8988T (cell line): ENCODE measurements at regions not wholly inside any gene's neighbourhood (a gene's known extent, or its start where the extent isn't known, plus 50 kb on each side); places are given as distances from the start of the nearest gene placed in this dataset.
"Not testable (repeated sequence)": the region's sequence is repeated elsewhere in the genome, so short reads cannot be mapped to it uniquely, and the experiment has no call there.

Experiments
- DNase-seq: peaks from one replicate; pipeline ENCODE4 v3.0.0; 2011

DNA sequence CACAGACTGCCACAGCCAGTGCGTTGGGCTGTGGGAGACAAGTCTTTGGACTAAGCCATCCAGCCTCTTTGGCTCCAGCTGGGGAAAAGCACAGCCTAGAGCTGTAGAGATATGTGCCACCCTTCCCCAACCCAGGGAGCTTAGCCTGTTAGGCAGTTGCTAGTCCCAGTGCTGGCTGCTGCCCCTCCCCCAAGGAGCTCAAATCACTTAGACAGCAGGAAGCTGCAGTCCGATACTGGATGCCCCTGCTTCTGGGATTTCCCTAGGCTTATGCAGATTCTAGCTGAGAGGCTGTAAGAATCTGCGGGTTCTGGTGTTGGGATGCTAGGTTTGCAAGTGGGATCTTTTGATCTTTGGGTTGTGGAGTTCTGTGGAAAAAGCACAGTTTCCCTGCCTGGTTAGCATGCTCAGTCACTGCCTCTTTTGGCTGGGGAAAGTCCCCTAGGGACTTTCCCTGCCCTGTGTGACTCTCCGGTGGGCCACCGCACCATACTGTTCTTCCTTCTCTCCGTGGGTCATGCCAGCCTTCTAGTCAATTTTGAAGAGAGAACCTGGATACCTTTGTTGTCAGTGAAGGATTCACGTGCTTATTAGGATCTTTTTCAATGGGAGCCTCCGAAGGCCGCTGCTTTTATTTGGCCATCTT, 792.0 kb downstream of the KCNA4 start:
- DNase-seq: no peak

DNA sequence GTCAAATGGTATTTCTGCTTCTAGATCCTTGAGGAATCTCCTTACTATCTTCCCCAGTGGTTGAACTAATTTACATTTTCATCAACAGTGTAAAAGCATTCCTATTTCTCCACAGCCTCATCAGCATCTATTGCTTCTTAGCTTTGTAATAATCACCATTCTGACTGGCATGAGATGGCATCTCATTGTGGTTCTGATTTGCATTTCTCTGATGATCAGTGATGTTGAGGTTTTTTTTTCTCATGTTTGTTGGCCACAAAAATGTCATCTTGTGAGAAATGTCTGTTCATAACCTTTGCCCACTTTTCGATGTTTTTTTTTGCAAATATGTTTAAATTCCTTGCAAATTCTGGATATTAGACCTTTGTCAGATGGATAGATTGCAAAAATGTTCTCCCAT, 797.3 kb downstream of the KCNA4 start:
- DNase-seq: not testable (repeated sequence)

GRCh38 chr11:29217901-29218300, 798.9 kb downstream of the KCNA4 start:
- DNase-seq: no peak

- no peak for DNase-seq
These were observed 802.0 kb downstream of the KCNA4 start for GRCh38 chr11:29214833-29215232.

- no peak for DNase-seq
These were observed 805.6 kb downstream of the KCNA4 start for GRCh38 chr11:29211202-29211601.

GRCh38 chr11:29210426-29210825, 806.4 kb downstream of the KCNA4 start:
- no peak for DNase-seq

GRCh38 chr11:29208117-29208516, 808.7 kb downstream of the KCNA4 start:
- no peak for DNase-seq

DNA sequence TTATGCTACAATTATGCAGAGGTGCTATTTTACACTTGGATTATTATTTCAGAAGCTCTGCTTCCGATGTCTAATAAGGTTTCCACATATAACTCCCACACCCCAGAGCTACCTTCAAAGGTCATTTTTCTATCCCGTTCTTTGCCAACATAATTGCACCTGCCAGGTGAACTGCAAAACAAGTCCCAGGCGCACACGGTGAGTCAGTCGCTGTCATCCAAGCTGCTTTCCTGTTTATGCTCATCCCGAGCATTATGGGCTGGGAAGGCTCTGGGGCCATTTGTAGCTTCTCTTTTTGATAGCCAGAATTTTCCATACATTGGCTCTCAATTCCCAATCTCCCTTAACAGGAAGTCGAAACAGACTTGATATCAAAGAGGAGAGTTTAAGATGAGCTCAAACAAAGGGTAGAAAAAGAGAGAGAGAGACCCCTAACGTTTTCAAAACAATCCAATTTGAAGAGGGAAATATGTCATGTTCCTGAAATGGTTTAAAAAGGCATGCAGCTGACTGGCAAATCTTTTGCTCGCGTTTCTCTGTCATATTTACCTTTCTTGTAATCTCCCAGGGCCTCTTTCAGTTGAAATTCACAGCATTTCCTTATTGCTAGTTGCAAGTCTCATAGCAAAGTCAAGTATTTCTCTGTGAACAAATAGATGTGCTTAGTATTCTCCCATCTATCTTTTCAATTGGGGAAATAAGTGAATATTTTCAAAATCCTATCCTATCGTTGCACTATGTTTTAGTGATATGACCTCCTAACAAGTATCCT, 815.9 kb downstream of the KCNA4 start:
- DNase-seq: no peak

DNA sequence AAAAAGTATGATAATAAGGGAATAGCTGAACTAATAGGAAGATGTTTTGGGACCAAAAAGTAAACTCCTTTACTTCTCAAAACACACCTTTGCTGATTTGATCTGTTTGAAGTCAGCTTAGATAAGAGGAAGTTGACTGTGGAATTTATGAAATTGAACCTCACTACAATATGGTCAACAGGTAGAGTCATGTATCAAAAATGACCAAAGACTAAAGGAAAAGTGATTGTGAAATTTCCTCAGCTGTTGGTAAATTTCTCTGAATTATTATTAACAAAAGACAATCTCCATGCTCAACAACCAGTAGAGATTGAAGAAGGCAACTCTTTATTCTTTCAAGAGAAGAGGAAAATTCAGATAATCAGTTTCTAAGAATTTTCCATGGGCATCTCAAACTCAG, 826.5 kb downstream of the KCNA4 start:
- no peak for DNase-seq

DNA sequence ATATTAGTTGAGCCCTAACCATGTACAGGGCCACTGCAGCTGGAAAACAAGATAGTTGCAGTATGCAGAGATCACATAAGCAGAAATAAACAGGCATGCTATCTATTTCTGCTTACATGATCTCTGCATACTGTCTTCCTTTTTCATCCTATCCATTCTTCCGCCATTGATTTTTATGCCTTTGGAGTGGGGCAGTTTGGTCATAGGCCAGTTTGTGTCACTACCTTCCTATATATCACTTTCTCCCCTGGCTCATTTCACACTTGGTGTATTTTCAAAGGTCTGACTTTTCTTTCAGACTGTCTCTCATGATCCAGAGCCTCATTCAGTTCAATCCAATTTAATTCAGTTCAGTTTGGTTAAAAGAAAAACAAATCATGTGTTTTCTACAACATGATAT, 829.6 kb downstream of the KCNA4 start:
- no peak for DNase-seq

DNA sequence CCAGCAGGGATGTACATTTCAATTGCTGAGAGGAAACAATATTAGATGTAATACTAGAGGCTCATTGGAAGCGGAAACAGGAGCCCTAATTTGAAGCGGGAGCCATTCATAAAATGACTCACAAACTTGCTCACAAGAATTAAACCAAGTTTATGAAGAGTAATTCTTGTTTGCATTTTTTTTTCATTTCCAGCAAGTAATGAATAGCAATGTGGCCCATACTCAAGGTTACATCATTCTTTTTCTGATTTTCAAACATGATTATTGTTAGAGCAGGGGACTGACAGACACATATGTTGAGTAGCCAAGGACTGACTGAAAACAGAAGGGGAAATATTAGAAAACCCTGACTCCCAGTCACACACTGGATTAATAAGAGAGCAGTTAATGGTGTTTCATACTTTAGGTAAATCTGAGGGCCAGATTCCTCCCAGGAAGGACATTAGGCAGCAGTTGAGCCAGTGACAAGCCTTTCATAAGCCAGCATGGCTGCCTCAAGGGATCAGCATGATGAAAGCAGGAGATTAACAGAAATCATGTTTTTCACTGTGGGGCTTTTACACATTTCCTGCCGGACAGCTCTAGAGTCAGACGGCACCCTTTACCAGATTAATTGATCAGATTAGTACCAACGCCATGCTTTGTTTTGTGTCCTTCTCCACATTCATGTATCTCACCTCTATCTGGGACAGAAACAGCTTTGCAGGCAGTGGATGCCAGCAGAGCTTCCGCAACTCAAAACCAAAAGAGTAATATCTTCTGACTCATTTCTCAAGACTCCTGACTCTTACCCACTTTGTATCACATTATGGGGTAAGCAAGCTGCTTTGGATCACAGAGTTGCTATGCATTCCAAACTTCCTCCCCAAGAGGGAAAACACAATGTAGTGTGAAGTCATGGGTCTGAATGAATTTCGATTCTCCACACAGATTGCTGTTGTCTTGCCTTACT, 831.6 kb downstream of the KCNA4 start:
- no peak for DNase-seq

DNA sequence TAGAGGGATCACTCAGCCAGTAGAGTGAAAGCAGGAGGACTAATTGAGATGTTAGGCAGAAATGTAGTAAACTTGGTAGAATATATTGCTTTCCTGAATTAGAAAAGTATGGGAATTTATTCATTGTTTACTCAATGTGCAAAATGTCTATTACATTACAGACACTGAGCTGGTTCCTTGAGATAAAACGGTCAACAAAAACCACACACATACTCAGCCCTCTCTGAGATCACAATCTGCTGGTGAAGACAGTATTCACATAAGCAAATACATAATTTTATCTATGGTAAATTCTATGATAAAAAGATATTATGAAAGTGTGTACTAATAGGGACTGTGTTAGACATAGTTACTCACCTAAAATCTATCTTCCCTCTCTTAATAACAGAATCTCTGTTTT, 833.5 kb downstream of the KCNA4 start:
- no peak for DNase-seq

GRCh38 chr11:29173660-29174062, 843.2 kb downstream of the KCNA4 start:
- DNase-seq: no peak

GRCh38 chr11:29171360-29171950, 845.4 kb downstream of the KCNA4 start:
- DNase-seq: no peak

DNA sequence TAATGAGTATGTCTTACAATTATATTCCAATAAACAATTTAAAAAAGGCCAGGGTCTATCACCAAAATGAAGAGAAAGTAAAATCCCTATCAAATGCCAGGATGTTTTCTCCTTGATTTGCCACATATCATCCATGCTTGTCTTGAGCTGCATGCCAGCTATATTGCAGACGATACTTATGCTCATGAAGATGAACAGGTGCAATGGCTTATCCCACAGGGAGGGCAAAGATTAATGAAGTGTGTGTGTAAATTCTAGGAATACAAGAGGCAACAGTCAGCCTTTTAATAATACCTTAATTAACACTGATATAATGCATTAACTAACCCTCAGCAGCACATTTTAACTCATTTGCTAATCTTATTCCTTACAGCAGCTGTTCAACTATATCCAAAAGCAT, 850.5 kb downstream of the KCNA4 start:
- no peak for DNase-seq

DNA sequence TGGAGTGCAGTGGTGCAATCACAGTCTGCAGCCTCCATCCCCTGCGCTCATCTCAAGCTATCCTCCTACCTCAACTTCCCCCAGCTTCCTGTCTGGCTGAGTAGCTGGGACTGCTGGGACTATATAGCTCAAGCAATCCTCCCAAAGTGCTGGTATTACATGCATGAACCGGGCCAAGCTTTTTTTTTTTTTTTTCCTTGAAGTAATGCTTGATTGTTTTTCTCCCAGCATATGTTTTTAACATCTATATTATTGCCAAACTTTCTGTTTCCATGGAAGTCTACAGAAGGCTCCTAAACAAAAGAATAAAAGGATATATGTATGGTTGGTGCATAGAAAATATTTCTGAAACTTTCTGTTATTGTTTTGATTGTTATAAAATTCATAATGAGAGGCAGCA, 853.6 kb downstream of the KCNA4 start:
- no peak for DNase-seq

- no peak for DNase-seq
These were observed 854.3 kb downstream of the KCNA4 start for GRCh38 chr11:29162491-29162890.

- DNase-seq: no peak
These were observed 855.6 kb downstream of the KCNA4 start for GRCh38 chr11:29161191-29161590.

DNA sequence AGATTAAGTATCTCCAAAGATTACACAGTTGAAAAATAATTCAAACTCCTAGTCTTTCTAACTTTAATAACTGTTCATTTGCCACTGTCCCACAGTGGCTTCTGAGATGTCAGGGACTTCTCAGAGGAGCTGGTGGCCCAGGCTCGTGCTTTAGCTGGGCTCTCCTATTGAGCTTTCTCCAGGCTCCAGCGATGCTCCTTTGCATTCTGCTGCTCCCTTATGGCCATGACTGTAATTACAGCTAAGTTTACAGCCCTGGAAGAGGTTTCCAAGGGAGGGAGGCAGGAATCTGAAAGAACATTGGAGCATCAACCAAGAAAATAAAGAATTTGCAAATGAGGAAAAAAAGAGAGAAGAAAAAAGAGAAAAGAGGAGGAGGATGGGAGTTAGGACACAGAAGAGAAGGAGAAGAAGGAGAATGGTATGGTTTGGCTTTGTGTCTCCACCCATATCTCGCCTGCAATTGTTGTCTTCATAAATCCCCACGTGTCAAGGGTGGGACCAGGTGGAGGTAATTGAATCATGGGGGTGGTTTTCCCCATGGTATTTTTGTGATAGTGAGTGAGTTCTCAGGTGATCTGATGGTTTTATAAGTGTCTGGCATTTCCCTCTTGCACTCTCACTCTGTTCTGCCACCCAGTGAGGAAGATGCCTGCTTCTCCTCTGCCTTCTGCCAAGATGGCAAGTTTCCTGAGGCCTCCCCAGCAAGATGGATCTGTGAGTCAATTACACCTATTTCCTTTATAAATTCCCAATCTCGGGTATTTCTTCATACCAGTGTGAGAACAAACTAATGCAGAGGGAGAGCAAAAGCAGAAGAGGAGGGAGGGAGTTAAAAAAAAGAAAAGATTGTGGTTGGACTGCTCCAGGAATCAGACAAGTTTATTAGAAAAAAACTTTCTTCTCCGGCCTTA, 857.0 kb downstream of the KCNA4 start:
- DNase-seq: no peak

DNA sequence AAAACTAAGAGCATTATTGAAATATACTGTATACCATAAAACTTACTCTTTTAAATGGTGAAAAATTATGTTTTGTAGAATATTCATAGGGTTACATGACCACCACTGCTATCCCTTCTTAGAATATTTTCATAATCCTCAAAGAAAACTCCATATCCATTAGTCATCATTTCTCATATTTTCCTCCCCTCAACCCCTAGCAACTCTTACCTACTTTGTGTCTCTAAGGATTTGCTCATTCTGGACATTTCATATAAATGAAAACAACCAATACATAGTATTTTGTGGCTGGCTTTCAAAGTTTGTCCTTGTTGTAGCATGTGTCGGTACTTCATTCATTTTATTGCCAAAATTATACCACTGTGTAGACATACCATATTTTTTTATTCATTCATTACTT, 863.8 kb downstream of the KCNA4 start:
- DNase-seq: no peak

DNA sequence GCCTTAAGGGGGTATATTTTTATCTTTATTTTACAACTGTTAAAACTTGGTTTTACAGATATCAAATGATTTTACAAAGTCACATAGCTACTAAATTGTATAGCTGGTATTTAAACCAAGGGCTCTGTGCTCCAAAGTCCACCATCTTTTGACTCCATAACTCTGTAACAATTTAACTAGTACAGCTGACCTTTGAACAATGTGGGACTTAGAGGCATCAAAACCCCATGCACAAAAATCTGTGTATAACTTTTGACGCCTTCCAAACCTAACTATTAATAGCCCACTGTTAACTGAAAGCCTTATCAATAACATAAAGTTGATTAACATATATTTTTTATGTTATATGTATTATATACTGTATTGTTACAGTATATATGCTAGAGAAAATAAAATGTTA, 874.3 kb downstream of the KCNA4 start:
- DNase-seq: not testable (repeated sequence)

DNA sequence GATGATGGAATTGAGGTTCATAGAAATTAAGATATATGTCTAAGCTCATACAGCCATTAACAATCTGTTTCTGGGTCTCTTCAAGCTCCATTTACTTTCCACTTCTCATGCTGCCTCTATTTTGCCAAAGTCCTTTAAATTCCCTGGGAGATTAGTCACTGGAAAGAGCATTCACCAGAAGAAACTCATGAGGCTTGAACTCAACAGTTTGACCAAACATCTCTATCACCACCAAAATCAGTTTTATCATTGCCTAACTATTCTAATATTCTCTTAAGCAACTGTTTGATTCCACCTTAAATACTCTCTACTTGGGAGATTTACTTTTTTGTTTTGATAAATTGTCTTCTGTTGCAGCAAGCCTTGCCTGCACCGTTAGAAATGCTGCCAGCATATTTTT, 881.3 kb downstream of the KCNA4 start:
- DNase-seq: no peak
